ENCODE measurements at regions not wholly inside any gene's neighbourhood (a gene's known extent, or its start where the extent isn't known, plus 50 kb on each side); places are given as distances from the start of the nearest gene placed in this dataset.

DNA sequence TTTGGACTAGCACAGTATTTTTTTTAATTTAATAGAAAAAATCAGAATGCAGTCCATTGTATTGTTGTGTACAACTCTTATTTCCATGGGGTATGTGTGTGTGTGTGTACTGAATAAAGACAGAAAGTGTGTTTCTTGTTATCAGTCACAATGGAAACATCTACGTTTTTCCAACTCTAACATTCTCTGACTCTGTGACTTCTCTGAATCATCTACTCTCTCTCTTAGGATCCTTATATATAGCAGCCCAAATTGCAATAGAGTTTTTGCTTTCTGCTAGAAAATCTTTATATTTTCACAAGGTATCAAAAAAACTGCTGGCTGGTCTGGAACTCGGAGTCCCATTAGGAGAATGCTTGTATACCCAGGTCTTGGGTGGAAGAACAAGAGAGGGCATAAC is 138.9 kb upstream of the ARID2 start:
- TF ChIP-seq EZH2 (IDR thresholded peaks at IDR 0.05; ENCODE audit: low read length, unreplicated experiment), result no peak
- TF ChIP-seq, protein P1, sequence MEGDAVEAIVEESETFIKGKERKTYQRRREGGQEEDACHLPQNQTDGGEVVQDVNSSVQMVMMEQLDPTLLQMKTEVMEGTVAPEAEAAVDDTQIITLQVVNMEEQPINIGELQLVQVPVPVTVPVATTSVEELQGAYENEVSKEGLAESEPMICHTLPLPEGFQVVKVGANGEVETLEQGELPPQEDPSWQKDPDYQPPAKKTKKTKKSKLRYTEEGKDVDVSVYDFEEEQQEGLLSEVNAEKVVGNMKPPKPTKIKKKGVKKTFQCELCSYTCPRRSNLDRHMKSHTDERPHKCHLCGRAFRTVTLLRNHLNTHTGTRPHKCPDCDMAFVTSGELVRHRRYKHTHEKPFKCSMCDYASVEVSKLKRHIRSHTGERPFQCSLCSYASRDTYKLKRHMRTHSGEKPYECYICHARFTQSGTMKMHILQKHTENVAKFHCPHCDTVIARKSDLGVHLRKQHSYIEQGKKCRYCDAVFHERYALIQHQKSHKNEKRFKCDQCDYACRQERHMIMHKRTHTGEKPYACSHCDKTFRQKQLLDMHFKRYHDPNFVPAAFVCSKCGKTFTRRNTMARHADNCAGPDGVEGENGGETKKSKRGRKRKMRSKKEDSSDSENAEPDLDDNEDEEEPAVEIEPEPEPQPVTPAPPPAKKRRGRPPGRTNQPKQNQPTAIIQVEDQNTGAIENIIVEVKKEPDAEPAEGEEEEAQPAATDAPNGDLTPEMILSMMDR (conservative IDR thresholded peaks at IDR 0.05; ENCODE audit: low read depth, low read length), result no peak

Measured in PC-3 (cell line).